DND-41 (cell line): ENCODE measurements at regions not wholly inside any gene's neighbourhood (a gene's known extent, or its start where the extent isn't known, plus 50 kb on each side); places are given as distances from the start of the nearest gene placed in this dataset.

Source experiments
- CTCF ChIP-seq: IDR thresholded peaks from 2 replicates; pipeline ENCODE4 v1.5.1; 2012; ENCODE audit warnings: borderline replicate concordance, low read length, moderate library complexity, mild to moderate bottlenecking; ENCODE audit not compliant: poor library complexity, severe bottlenecking; ENCODE audit errors: extremely low read depth
- EZH2 ChIP-seq: IDR thresholded peaks from 3 replicates; pipeline ENCODE4 v1.6.1; 2012; ENCODE audit warnings: borderline replicate concordance, low read depth, mild to moderate bottlenecking, moderate library complexity, low read length, inconsistent platforms; ENCODE audit not compliant: severe bottlenecking

DNA sequence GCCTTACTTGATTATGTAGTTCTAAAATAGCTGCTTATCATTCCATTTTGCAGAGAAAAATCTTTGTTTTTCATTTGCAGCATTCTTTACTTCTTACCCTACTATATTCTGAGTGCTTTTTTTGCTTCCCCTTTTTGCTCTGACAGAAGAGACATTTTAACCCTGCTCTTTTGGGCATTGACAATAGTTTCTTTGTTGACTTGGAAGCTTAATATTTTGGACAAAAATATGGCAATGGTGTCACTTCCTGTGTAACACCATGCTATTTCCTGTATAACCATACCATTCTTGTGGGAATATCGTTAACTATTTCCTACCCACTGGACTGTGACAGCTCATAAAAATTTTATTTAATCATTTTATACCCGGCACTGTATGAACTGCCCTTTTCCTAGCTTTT lies 747.1 kb downstream of the CDH8 start:
- TF ChIP-seq CTCF: no peak
- TF ChIP-seq EZH2: no peak
